Endodermal cell (in vitro differentiated cells): ENCODE measurements at regions not wholly inside any gene's neighbourhood (a gene's known extent, or its start where the extent isn't known, plus 50 kb on each side); places are given as distances from the start of the nearest gene placed in this dataset.

ENCODE experiments used
- DNase-seq: peaks from one replicate; pipeline ENCODE4 v3.0.0-alpha.2; 2017
- H3K27ac ChIP-seq: 2 replicates; pipeline ENCODE4 v1.5.1; 2013; ENCODE audit warnings: mild to moderate bottlenecking, low read depth, low read length, moderate library complexity
- H3K27me3 ChIP-seq: 2 replicates; pipeline ENCODE4 v1.6.1; 2013; ENCODE audit warnings: mild to moderate bottlenecking, low read length, moderate library complexity; ENCODE audit not compliant: insufficient read depth, control insufficient read depth, poor library complexity, severe bottlenecking
- H3K36me3 ChIP-seq: 2 replicates; pipeline ENCODE4 v1.7.0; 2013; ENCODE audit warnings: mild to moderate bottlenecking, low read length, moderate library complexity; ENCODE audit not compliant: control insufficient read depth, insufficient read depth
- H3K4me1 ChIP-seq: one replicate; pipeline ENCODE4 v1.7.0; 2013; ENCODE audit warnings: low read length; ENCODE audit not compliant: control insufficient read depth, insufficient read depth
- H3K4me3 ChIP-seq: 2 replicates; pipeline ENCODE4 v1.5.1; 2013; ENCODE audit warnings: mild to moderate bottlenecking, low read length, moderate library complexity
- H3K9ac ChIP-seq: 2 replicates; pipeline ENCODE4 v1.6.1; 2013; ENCODE audit warnings: mild to moderate bottlenecking, low read length, moderate library complexity; ENCODE audit not compliant: poor library complexity, severe bottlenecking; ENCODE audit errors: extremely low read depth
- H3K9me3 ChIP-seq: 2 replicates; pipeline ENCODE4 v1.6.1; 2013; ENCODE audit warnings: mild to moderate bottlenecking, low read length, moderate library complexity; ENCODE audit not compliant: control insufficient read depth
- H3K27ac Mint-ChIP-seq: 2 replicates; pipeline ENCODE4 v1.8.0; 2020; ENCODE audit warnings: mixed read lengths
- H3K27me3 Mint-ChIP-seq: 2 replicates; pipeline ENCODE4 v1.8.0; 2021; ENCODE audit warnings: mild to moderate bottlenecking, mixed read lengths; ENCODE audit not compliant: insufficient read depth
- H3K36me3 Mint-ChIP-seq: 2 replicates; pipeline ENCODE4 v1.8.0; 2020; ENCODE audit warnings: low read depth, mixed read lengths
- H3K4me1 Mint-ChIP-seq: 2 replicates; pipeline ENCODE4 v1.8.0; 2020; ENCODE audit warnings: mixed read lengths
- H3K4me3 Mint-ChIP-seq: 2 replicates; pipeline ENCODE4 v1.8.0; 2020; ENCODE audit warnings: mild to moderate bottlenecking, moderate library complexity, mixed read lengths
- H3K9me3 Mint-ChIP-seq: 2 replicates; pipeline ENCODE4 v1.8.0; 2020; ENCODE audit warnings: mild to moderate bottlenecking, mixed read lengths
- WGBS, 2 experiments: methylation state at CpG; one replicate each; pipeline versions ENCODE4 v1.1.5 to v1.1.7; 2013; ENCODE audit warnings: missing lambda C conversion rate in 2 of 2, mixed read lengths in 1 of 2; ENCODE audit not compliant: insufficient coverage in 1 of 2, insufficient read length in 1 of 2; 5-methylcytosine and 5-hydroxymethylcytosine counted together
- TF ChIP-seq, protein P1 (sequence below): fragments of 200-600 bp; sonication (generic); conservative IDR thresholded peaks from 2 replicates; pipeline ENCODE4 v1.5.0; 2021; ENCODE audit warnings: antibody characterized with exemption, mild to moderate bottlenecking

DNA sequence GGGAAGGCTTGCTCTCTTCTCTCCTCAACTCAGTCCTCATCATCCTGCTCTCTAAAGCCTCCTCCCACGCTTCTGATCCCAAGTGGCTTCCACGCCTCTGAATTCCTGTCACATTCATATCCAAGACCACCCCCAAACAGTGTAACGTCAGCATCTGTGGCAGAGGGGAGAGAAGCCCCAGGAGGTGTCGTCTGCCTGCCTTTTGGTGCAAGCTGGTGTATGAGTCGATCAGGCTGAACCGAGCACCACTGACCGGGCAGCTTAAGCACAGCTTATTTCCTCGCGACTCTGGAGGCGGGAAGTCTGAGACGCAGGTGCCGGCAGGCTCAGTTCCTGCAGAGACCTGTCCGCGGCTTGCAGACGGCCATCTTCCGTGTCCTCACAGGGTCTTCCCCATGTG is 123.8 kb upstream of the RAB4A start:
- 74 to 83% methylated on average over 9 to 16 of the region's 16 CpGs for WGBS, 2 experiments
- peak overlapping the region; percentile 34 for H3K27ac ChIP-seq
- peaks cover 32% of the 10 kb centered on the region for H3K27me3 Mint-ChIP-seq
- H3K36me3 Mint-ChIP-seq, result no peaks in the 10 kb centered on the region
- peaks cover 23% of the 10 kb centered on the region for H3K27me3 ChIP-seq
- no peak for DNase-seq
- H3K36me3 ChIP-seq, result no peaks in the 10 kb centered on the region
- H3K4me1 Mint-ChIP-seq, result peaks cover 17% of the 10 kb centered on the region
- H3K9me3 ChIP-seq, result no peaks in the 10 kb centered on the region
- H3K27ac Mint-ChIP-seq, result no peak overlapping the region
- H3K9me3 Mint-ChIP-seq, result no peaks in the 10 kb centered on the region
- TF ChIP-seq, protein P1, sequence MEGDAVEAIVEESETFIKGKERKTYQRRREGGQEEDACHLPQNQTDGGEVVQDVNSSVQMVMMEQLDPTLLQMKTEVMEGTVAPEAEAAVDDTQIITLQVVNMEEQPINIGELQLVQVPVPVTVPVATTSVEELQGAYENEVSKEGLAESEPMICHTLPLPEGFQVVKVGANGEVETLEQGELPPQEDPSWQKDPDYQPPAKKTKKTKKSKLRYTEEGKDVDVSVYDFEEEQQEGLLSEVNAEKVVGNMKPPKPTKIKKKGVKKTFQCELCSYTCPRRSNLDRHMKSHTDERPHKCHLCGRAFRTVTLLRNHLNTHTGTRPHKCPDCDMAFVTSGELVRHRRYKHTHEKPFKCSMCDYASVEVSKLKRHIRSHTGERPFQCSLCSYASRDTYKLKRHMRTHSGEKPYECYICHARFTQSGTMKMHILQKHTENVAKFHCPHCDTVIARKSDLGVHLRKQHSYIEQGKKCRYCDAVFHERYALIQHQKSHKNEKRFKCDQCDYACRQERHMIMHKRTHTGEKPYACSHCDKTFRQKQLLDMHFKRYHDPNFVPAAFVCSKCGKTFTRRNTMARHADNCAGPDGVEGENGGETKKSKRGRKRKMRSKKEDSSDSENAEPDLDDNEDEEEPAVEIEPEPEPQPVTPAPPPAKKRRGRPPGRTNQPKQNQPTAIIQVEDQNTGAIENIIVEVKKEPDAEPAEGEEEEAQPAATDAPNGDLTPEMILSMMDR, result no peak
- no peak overlapping the region for H3K9ac ChIP-seq
- no peak overlapping the region for H3K4me3 ChIP-seq
- H3K4me1 ChIP-seq, result peaks cover 6% of the 10 kb centered on the region
- no peak overlapping the region for H3K4me3 Mint-ChIP-seq

DNA sequence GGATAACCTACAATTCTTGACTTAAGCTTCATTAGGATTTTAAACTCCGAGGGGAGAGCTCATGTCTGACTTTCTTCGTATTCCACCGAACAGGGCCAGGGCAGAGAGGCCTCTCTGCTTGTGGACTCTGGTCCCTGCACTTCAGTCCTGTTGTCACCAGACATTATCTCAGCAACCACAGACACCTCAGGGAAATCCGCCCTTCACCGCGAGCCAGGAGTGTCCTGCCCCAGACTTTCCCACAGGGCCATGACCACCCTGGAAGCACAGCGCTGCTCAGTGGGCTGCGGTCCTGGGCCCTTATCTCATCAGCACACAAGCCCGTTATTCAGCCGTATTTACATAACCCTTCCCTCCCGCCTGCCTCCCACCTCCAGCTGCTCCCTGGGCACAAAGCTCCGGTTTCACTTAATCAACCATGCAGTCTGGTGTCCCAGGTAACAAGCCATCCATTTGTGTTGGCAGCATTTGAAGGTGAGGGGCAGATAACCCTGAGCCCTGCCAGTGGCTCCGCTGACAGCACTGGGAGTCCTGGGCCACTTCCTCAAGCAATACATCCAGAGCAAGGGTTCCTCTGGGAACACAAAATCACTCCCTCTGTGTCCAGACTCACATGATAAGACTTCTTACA is 122.8 kb upstream of the RAB4A start:
- Histone ChIP-seq H3K4me1 (peaks cover 6% of the 10 kb centered on the region), H3K9ac (no peak overlapping the region), H3K27ac (no peak overlapping the region), H3K36me3 (no peaks in the 10 kb centered on the region), H3K9me3 (no peaks in the 10 kb centered on the region), H3K27me3 (peaks cover 23% of the 10 kb centered on the region), H3K4me3 (no peak overlapping the region)
- peaks cover 25% of the 10 kb centered on the region for H3K27me3 Mint-ChIP-seq
- H3K4me1 Mint-ChIP-seq, result peaks cover 17% of the 10 kb centered on the region
- 34 to 56% methylated on average over 3 to 13 of the region's 13 CpGs for WGBS, 2 experiments
- no peak overlapping the region for H3K4me3 Mint-ChIP-seq
- peak; percentile 87 for DNase-seq
- no peak overlapping the region for H3K27ac Mint-ChIP-seq
- TF ChIP-seq, protein P1, result no peak
- no peaks in the 10 kb centered on the region for H3K9me3 Mint-ChIP-seq
- no peaks in the 10 kb centered on the region for H3K36me3 Mint-ChIP-seq

DNA sequence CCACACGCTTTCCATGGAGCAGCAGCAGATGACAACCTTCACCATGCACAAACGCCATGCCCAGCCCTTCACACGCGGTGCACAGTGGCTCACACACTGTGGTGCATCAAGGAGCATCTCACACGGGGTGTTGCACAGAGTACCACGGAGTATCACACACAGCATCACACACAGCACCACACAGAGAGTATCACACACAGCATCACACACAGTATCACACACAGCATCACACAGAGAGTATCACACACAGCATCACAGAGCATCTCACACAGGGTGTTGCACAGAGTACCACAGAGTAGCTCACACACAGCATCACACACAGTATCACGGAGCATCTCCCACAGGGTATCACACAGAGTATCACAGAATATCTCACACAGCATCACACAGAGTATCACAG is 122.2 kb upstream of the RAB4A start:
- H3K4me1 Mint-ChIP-seq, result peaks cover 17% of the 10 kb centered on the region
- Histone ChIP-seq H3K9me3 (no peaks in the 10 kb centered on the region), H3K27ac (no peak overlapping the region), H3K4me3 (no peak overlapping the region), H3K9ac (no peak overlapping the region), H3K27me3 (peaks cover 23% of the 10 kb centered on the region), H3K36me3 (no peaks in the 10 kb centered on the region), H3K4me1 (peaks cover 6% of the 10 kb centered on the region)
- 86 to 94% methylated on average over 5 to 7 of the region's 7 CpGs for WGBS, 2 experiments
- no peaks in the 10 kb centered on the region for H3K36me3 Mint-ChIP-seq
- no peak overlapping the region for H3K27ac Mint-ChIP-seq
- DNase-seq, result no peak
- H3K9me3 Mint-ChIP-seq, result no peaks in the 10 kb centered on the region
- TF ChIP-seq, protein P1, result no peak
- no peak overlapping the region for H3K4me3 Mint-ChIP-seq
- H3K27me3 Mint-ChIP-seq, result peaks cover 25% of the 10 kb centered on the region
